H9 (cell line): ENCODE measurements at regions not wholly inside any gene's neighbourhood (a gene's known extent, or its start where the extent isn't known, plus 50 kb on each side); places are given as distances from the start of the nearest gene placed in this dataset.
A peak's percentile ranks its signal among the peaks of the same experiment; 100 is the strongest.

Experiments used
- DNase-seq: peaks from one replicate; pipeline ENCODE4 v3.0.0-alpha.2; 2017
- H2AFZ ChIP-seq: one replicate; pipeline ENCODE4 v1.6.1; 2013; ENCODE audit warnings: mild to moderate bottlenecking, low read length, control low read depth, moderate library complexity
- H2AK5ac ChIP-seq: 2 replicates; pipeline ENCODE4 v1.6.1; 2013; ENCODE audit warnings: low read length, control low read depth, mixed read lengths; ENCODE audit not compliant: insufficient read length
- H2BK120ac ChIP-seq: one replicate; pipeline ENCODE4 v1.6.1; 2013; ENCODE audit warnings: low read depth, mild to moderate bottlenecking, low read length, control low read depth, inconsistent platforms; ENCODE audit not compliant: poor library complexity, severe bottlenecking
- H2BK12ac ChIP-seq: 2 replicates; pipeline ENCODE4 v1.6.1; 2013; ENCODE audit warnings: low read length, control low read depth, mixed read lengths, low read depth; ENCODE audit not compliant: insufficient read length
- H2BK15ac ChIP-seq: 2 replicates; pipeline ENCODE4 v1.6.1; 2013; ENCODE audit warnings: low read depth, low read length, control low read depth
- H2BK20ac ChIP-seq: one replicate; pipeline ENCODE4 v1.6.1; 2013; ENCODE audit warnings: low read depth, mild to moderate bottlenecking, low read length, control low read depth, inconsistent platforms; ENCODE audit not compliant: poor library complexity, severe bottlenecking
- H2BK5ac ChIP-seq: 2 replicates; pipeline ENCODE4 v1.6.1; 2013; ENCODE audit warnings: low read length, control low read depth, mixed read lengths; ENCODE audit not compliant: insufficient read length
- H3K14ac ChIP-seq: 2 replicates; pipeline ENCODE4 v1.6.1; 2013; ENCODE audit warnings: low read length, control low read depth; ENCODE audit not compliant: insufficient read depth
- H3K18ac ChIP-seq: 2 replicates; pipeline ENCODE4 v1.6.1; 2013; ENCODE audit warnings: low read depth, mild to moderate bottlenecking, mixed read lengths, low read length, control low read depth; ENCODE audit not compliant: insufficient read length
- H3K23ac ChIP-seq: 2 replicates; pipeline ENCODE4 v1.6.1; 2013; ENCODE audit warnings: low read length, control low read depth, mixed read lengths, low read depth; ENCODE audit not compliant: insufficient read length
- H3K23me2 ChIP-seq: 2 replicates; pipeline ENCODE4 v1.6.1; 2013; ENCODE audit warnings: low read depth, mild to moderate bottlenecking, mixed read lengths, low read length, control low read depth; ENCODE audit not compliant: insufficient read length, poor library complexity, severe bottlenecking
- H3K27ac ChIP-seq: 2 replicates; pipeline ENCODE4 v1.5.1; 2013; ENCODE audit warnings: low read length, control low read depth, mixed read lengths, low read depth; ENCODE audit not compliant: insufficient read length
- H3K27me3 ChIP-seq: 2 replicates; pipeline ENCODE4 v1.6.1; 2013; ENCODE audit warnings: low read length, control low read depth, inconsistent platforms; ENCODE audit not compliant: insufficient read depth
- H3K4ac ChIP-seq: 2 replicates; pipeline ENCODE4 v1.6.1; 2013; ENCODE audit warnings: low read depth, mild to moderate bottlenecking, control low read depth, inconsistent platforms, low read length, moderate library complexity
- H3K4me1 ChIP-seq: 2 replicates; pipeline ENCODE4 v1.6.1; 2013; ENCODE audit warnings: low read length, control low read depth, inconsistent platforms; ENCODE audit not compliant: insufficient read depth
- H3K4me2 ChIP-seq: 2 replicates; pipeline ENCODE4 v1.6.1; 2013; ENCODE audit warnings: low read length, control low read depth, mixed read lengths; ENCODE audit not compliant: insufficient read length, insufficient read depth
- H3K56ac ChIP-seq: 2 replicates; pipeline ENCODE4 v1.6.1; 2013; ENCODE audit warnings: low read depth, mild to moderate bottlenecking, mixed read lengths, low read length, control low read depth; ENCODE audit not compliant: insufficient read length
- H3K79me1 ChIP-seq: 2 replicates; pipeline ENCODE4 v1.6.1; 2013; ENCODE audit warnings: low read depth, mild to moderate bottlenecking, moderate library complexity, low read length, control low read depth, inconsistent platforms; ENCODE audit not compliant: insufficient read depth, poor library complexity, severe bottlenecking
- H3K79me2 ChIP-seq: 2 replicates; pipeline ENCODE4 v1.6.1; 2013; ENCODE audit warnings: low read length, control low read depth, inconsistent platforms; ENCODE audit not compliant: insufficient read depth
- H3K9ac ChIP-seq: 2 replicates; pipeline ENCODE4 v1.6.1; 2013; ENCODE audit warnings: low read length, control low read depth, mixed read lengths; ENCODE audit not compliant: insufficient read length; ENCODE audit errors: extremely low read depth
- H3K9me3 ChIP-seq: one replicate; pipeline ENCODE4 v1.6.1; 2013; ENCODE audit warnings: low read depth, low read length, inconsistent platforms; ENCODE audit not compliant: control insufficient read depth
- H3T11ph ChIP-seq: one replicate; pipeline ENCODE4 v1.6.1; 2013; ENCODE audit warnings: mild to moderate bottlenecking, low read length, control low read depth, inconsistent platforms
- H4K20me1 ChIP-seq: one replicate; pipeline ENCODE4 v1.6.1; 2013; ENCODE audit not compliant: control insufficient read depth, insufficient read length, insufficient read depth
- H4K5ac ChIP-seq: 2 replicates; pipeline ENCODE4 v1.6.1; 2013; ENCODE audit warnings: low read depth, mild to moderate bottlenecking, mixed read lengths, low read length, control low read depth; ENCODE audit not compliant: insufficient read length
- H4K8ac ChIP-seq: replicated peaks from 2 replicates; pipeline ENCODE4 v1.6.1; 2013; ENCODE audit warnings: low read length, control low read depth, mixed read lengths, low read depth; ENCODE audit not compliant: insufficient read length
- H4K91ac ChIP-seq: 2 replicates; pipeline ENCODE4 v1.6.1; 2013; ENCODE audit warnings: low read depth, mild to moderate bottlenecking, moderate library complexity, mixed read lengths, low read length, control low read depth; ENCODE audit not compliant: insufficient read length
- H3K27ac Mint-ChIP-seq, 3 experiments: 2 replicates in 2 of 3; 3 replicates in 1 of 3; pipeline ENCODE4 v1.8.0; 2020 to 2021; ENCODE audit warnings: mixed read lengths in 3 of 3, mild to moderate bottlenecking in 1 of 3, moderate library complexity in 1 of 3
- H3K27me3 Mint-ChIP-seq: 2 replicates; pipeline ENCODE4 v1.8.0; 2021; ENCODE audit warnings: low read depth, mild to moderate bottlenecking, moderate library complexity, mixed read lengths
- H3K36me3 Mint-ChIP-seq, 3 experiments: 2 replicates in 2 of 3; 3 replicates in 1 of 3; pipeline ENCODE4 v1.8.0; 2020 to 2021; ENCODE audit warnings: low read depth in 3 of 3, mixed read lengths in 3 of 3; ENCODE audit not compliant: insufficient read depth in 1 of 3
- H3K4me1 Mint-ChIP-seq, 2 experiments: 2 replicates each; pipeline ENCODE4 v1.8.0; 2020; ENCODE audit warnings: mixed read lengths in 2 of 2
- H3K4me3 Mint-ChIP-seq, 2 experiments: 2 replicates in 1 of 2; 3 replicates in 1 of 2; pipeline ENCODE4 v1.8.0; 2020 to 2021; ENCODE audit warnings: mild to moderate bottlenecking in 2 of 2, mixed read lengths in 2 of 2, moderate library complexity in 1 of 2
- H3K9me3 Mint-ChIP-seq, 2 experiments: 2 replicates in 1 of 2; 3 replicates in 1 of 2; pipeline ENCODE4 v1.8.0; 2020; ENCODE audit warnings: mild to moderate bottlenecking in 2 of 2, mixed read lengths in 2 of 2, moderate library complexity in 1 of 2
- CTCF ChIP-seq: fragments of 200-600 bp; sonication (generic); conservative IDR thresholded peaks from 3 replicates; pipeline ENCODE4 v1.8.0; 2021; ENCODE audit warnings: antibody characterized with exemption, mild to moderate bottlenecking
- WGBS: extraction: QIAGEN DNeasy Blood & Tissue Kit; methylation state at CpG from one replicate; pipeline ENCODE4 v1.1.7; 2013; ENCODE audit warnings: missing lambda C conversion rate, low lambda C conversion rate, mixed read lengths; ENCODE audit not compliant: insufficient read length; ENCODE audit errors: extremely low coverage; 5-methylcytosine and 5-hydroxymethylcytosine counted together

- H3K36me3 Mint-ChIP-seq = peaks cover 0 to 2% (median 0%) of the 10 kb centered on the region in 3 experiments; a peak in 1 of 7 replicates
- no peak overlapping the region for H4K8ac ChIP-seq
- H3K27me3 Mint-ChIP-seq = no peaks in the 10 kb centered on the region; the same call in 1 of the 2 replicates
- no peak overlapping the region for H3K56ac ChIP-seq
- no peak overlapping the region for H4K5ac ChIP-seq
- no peaks in the 10 kb centered on the region for H3K27me3 ChIP-seq
- H3K27ac ChIP-seq = no peak overlapping the region
- no peak overlapping the region for H3K18ac ChIP-seq
- H3K4me2 ChIP-seq = no peak overlapping the region
- H2BK15ac ChIP-seq = no peak overlapping the region
- H3K9me3 ChIP-seq = no peaks in the 10 kb centered on the region
- H3K4me1 Mint-ChIP-seq = peaks cover 3 to 5% of the 10 kb centered on the region in 2 experiments; a peak in 1 of 4 replicates
- no peaks in the 10 kb centered on the region for H3K23me2 ChIP-seq
- no peak overlapping the region for H3K4ac ChIP-seq
- H4K91ac ChIP-seq = no peak overlapping the region
- H2AK5ac ChIP-seq = no peak overlapping the region
- H2BK12ac ChIP-seq = no peak overlapping the region
- TF ChIP-seq CTCF = no peak
- no peak for DNase-seq
- H3K9me3 Mint-ChIP-seq = peaks cover 2 to 7% of the 10 kb centered on the region in 2 experiments; a peak in 3 of 5 replicates
- no peaks in the 10 kb centered on the region for H4K20me1 ChIP-seq
- no peak overlapping the region for H3K4me3 Mint-ChIP-seq
- no peak overlapping the region for H2BK20ac ChIP-seq
- no peak overlapping the region for H3K14ac ChIP-seq
- no peak overlapping the region for H3T11ph ChIP-seq
- no peaks in the 10 kb centered on the region for H3K4me1 ChIP-seq
- peak overlapping the region in 1 of 3 experiments; percentile 12; a peak in 1 of 7 replicates for H3K27ac Mint-ChIP-seq
- H2BK5ac ChIP-seq = no peak overlapping the region
- WGBS = no CpG with 5 or more reads among the region's 3 CpGs
- H3K9ac ChIP-seq = no peak overlapping the region
- no peak overlapping the region for H3K23ac ChIP-seq
- no peaks in the 10 kb centered on the region for H3K79me1 ChIP-seq
- H2AFZ ChIP-seq = no peak overlapping the region
- H3K79me2 ChIP-seq = no peaks in the 10 kb centered on the region
- no peak overlapping the region for H2BK120ac ChIP-seq
Observed at GRCh38 chr13:31528176-31528575, 211.2 kb upstream of the RXFP2 start.
